ENCODE measurements at regions not wholly inside any gene's neighbourhood (a gene's known extent, or its start where the extent isn't known, plus 50 kb on each side); places are given as distances from the start of the nearest gene placed in this dataset.

GRCh38 chr14:104427131-104427851 lies 152.3 kb upstream of the C14orf180 start:
- TF ChIP-seq, protein P1, sequence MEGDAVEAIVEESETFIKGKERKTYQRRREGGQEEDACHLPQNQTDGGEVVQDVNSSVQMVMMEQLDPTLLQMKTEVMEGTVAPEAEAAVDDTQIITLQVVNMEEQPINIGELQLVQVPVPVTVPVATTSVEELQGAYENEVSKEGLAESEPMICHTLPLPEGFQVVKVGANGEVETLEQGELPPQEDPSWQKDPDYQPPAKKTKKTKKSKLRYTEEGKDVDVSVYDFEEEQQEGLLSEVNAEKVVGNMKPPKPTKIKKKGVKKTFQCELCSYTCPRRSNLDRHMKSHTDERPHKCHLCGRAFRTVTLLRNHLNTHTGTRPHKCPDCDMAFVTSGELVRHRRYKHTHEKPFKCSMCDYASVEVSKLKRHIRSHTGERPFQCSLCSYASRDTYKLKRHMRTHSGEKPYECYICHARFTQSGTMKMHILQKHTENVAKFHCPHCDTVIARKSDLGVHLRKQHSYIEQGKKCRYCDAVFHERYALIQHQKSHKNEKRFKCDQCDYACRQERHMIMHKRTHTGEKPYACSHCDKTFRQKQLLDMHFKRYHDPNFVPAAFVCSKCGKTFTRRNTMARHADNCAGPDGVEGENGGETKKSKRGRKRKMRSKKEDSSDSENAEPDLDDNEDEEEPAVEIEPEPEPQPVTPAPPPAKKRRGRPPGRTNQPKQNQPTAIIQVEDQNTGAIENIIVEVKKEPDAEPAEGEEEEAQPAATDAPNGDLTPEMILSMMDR (IDR thresholded peaks at IDR 0.05), result no peak
- no peak for DNase-seq
- peaks cover 0 to 76% of the 10 kb centered on the region in 2 donors for H3K27me3 ChIP-seq
- no peaks in the 10 kb centered on the region for H3K4me1 ChIP-seq
- no peak overlapping the region for H3K27ac ChIP-seq
- H3K4me3 ChIP-seq, result no peak overlapping the region
- H3K36me3 ChIP-seq, result no peaks in the 10 kb centered on the region
- intact Hi-C loops (cut with DNase I; ENCODE audit: low total_unique reads), result no loop called here
- H3K9me3 ChIP-seq, result no peaks in the 10 kb centered on the region

- intact Hi-C loops (cut with DNase I; ENCODE audit: low total_unique reads), result no loop called here
Observed at GRCh38 chr14:104428333-104428851, 151.2 kb upstream of the C14orf180 start.

GRCh38 chr14:104428860-104429259 lies 150.7 kb upstream of the C14orf180 start:
- no peaks in the 10 kb centered on the region for H3K4me1 ChIP-seq
- H3K27me3 ChIP-seq, result peaks cover 0 to 62% of the 10 kb centered on the region in 2 donors
- no peak overlapping the region for H3K27ac ChIP-seq
- H3K36me3 ChIP-seq, result no peaks in the 10 kb centered on the region
- intact Hi-C loops (cut with DNase I; ENCODE audit: low total_unique reads), result no loop called here
- no peaks in the 10 kb centered on the region for H3K9me3 ChIP-seq
- DNase-seq, result no peak
- H3K4me3 ChIP-seq, result no peak overlapping the region
- TF ChIP-seq, protein P1 (IDR thresholded peaks at IDR 0.05), result no peak

More at GRCh38 chr14:104428333-104428851, 151.2 kb upstream of the C14orf180 start:
- Histone ChIP-seq H3K4me1 (no peaks in the 10 kb centered on the region), H3K4me3 (no peak overlapping the region), H3K36me3 (no peaks in the 10 kb centered on the region), H3K9me3 (no peaks in the 10 kb centered on the region), H3K27me3 (peaks cover 0 to 67% of the 10 kb centered on the region in 2 donors), H3K27ac (no peak overlapping the region)
- DNase-seq, result no peak
- TF ChIP-seq, protein P1 (IDR thresholded peaks at IDR 0.05), result no peak

DNA sequence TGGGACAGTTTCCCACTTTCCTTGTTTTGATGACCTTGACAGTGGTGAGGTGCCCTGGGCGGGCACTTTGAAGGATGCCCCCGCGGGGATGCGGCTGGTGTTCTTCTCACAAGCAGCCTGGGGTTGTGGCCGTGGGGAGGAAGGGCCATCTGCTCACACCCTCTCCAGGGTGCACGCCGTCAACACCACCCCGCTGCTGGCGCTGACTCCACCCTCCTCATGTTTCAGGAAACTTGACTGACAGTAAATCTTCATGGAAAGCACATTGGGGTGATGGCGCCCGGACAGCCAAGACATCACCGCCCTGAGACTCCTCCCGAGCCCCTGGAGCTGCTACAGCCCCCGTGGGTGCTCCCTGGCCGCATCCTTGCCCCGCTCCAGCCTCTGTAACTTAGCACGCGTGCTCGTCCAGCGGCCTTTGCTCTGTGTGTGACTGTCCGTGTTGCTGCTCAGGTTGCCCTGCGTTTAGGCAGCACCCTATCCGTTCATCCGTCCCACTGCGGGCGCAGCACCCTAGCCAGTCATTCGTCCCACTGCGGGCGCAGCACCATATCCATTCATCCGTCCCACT lies 150.2 kb upstream of the C14orf180 start:
- intact Hi-C loops (cut with DNase I; ENCODE audit: low total_unique reads), result no loop called here
- Histone ChIP-seq H3K9me3 (no peaks in the 10 kb centered on the region), H3K4me3 (no peak overlapping the region), H3K27ac (no peak overlapping the region), H3K36me3 (no peaks in the 10 kb centered on the region), H3K4me1 (no peaks in the 10 kb centered on the region), H3K27me3 (peaks cover 0 to 59% of the 10 kb centered on the region in 2 donors)
- DNase-seq, result no peak
- TF ChIP-seq, protein P1 (IDR thresholded peaks at IDR 0.05), result no peak

DNA sequence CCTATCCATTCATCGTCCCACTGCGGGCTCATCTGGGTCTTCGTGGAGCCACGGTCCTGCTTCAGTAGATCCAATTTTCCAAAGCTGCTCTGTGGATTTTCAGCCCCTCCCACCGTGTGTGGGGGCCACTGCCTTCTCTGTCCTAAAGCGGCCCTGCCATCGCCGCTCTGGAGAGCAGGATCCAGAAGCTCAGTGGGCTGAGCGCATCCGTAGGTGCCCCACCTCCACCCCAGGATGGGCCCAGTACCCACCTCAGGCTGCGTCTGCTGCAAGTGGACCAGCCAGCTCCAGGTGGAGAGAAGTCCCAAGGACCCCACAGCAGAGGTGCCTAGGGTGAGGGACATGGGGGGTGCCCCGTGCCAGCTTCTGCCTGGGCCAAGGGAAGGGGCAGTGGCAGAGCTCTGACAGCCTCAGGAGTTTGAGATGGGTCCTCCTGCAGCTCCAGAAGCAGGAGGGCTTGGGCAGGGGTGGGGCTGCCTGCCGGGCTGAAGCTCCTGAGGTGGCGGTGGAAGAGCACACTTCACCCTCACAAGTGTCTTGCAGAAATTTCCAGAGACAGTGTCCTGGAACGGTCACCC lies 148.1 kb upstream of the C14orf180 start:
- Histone ChIP-seq H3K9me3 (no peaks in the 10 kb centered on the region), H3K36me3 (no peaks in the 10 kb centered on the region), H3K27me3 (peaks cover 0 to 39% of the 10 kb centered on the region in 2 donors), H3K4me1 (peaks cover 0 to 8% (median 3%) of the 10 kb centered on the region in 4 donors), H3K27ac (no peak overlapping the region), H3K4me3 (no peak overlapping the region)
- TF ChIP-seq, protein P1 (IDR thresholded peaks at IDR 0.05), result no peak
- no peak for DNase-seq
- intact Hi-C loops (cut with DNase I; ENCODE audit: low total_unique reads), result no loop called here

Measured in tibial artery (tissue), 4 donors.